GM21717 (cell line): ENCODE measurements at regions not wholly inside any gene's neighbourhood (a gene's known extent, or its start where the extent isn't known, plus 50 kb on each side); places are given as distances from the start of the nearest gene placed in this dataset.

Source experiments
- ATAC-seq: cut with Tn5 transposase; IDR thresholded peaks from one replicate; pipeline ENCODE4 v1.9.1; 2021; ENCODE audit warnings: mild to moderate bottlenecking, moderate library complexity; ENCODE audit not compliant: unreplicated experiment

DNA sequence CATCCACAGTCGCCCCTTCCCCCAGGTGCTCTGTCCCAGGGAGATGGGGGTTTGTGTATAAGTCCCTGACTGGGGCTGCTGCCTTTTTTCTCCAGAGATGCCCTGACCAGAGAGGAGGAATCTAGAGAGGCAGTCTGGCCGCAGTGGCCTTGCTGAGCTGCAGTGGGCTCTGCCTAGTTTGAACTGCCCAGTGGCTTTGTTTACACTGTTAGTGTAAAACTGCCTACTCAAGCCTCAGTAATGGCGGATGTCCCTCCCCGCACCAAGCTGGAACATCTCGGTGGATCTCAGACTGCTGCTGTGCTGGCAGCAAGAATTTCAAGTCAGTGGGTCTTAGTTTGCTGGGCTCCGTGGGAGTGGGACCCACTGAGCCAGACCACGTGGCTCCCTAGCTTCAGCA, 102.6 kb upstream of the GIMD1 start:
- ATAC-seq = no peak

DNA sequence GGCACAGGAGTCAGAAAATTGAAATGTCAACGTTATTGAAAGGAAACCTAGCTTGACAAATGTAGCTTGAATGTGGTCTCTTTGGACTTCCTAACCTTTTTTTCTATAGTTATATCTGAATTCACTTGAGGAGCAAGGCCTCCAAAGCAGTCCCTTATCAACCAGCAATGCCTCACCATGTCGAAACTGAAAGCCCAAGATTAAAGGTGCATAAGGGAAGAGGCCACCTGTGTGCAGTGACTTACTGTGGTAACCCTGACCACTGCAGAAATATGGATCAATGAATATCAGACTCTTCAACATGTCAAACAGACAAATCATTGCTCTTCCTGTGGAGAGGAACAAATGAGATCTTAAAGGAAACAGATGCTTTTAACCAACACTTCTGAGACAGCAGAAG, 95.0 kb upstream of the GIMD1 start:
- ATAC-seq = no peak

DNA sequence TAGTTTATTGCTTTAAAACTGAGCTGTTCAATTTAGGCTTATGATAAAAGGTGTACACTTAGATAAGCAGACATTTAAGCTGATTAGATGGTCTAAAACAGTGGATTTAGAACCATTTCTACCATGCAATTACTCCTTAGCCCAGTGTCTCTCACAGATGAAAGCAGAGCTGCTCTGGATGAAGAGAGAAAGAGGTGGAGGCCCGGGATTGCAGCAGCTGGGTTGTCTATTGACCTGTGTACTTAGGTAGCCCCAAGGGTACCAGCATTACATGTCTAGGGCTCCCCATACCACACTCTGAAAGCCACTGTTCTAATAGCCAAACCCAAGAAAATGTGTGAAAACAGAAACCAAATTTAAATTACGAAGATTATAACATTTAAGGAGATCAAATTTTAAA, 86.0 kb upstream of the GIMD1 start:
- no peak for ATAC-seq

DNA sequence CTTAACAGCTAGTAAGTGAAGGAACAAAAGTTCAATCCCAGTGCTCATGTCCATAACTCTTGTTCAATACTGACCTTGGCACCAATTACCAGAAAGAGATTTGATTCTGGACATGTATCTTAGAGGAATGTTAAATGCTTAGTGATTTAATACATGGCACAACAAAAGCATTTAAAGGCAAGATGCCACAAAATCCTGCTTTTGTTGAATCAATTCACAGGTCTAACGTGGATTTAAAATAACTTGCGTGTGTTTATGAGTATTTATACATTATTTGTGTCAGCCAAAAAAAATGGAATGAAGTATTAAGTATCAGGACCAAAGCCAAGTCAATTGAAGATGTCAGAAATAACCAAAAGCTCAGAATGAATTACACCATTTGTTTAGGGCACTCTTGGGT, 85.4 kb upstream of the GIMD1 start:
- no peak for ATAC-seq

DNA sequence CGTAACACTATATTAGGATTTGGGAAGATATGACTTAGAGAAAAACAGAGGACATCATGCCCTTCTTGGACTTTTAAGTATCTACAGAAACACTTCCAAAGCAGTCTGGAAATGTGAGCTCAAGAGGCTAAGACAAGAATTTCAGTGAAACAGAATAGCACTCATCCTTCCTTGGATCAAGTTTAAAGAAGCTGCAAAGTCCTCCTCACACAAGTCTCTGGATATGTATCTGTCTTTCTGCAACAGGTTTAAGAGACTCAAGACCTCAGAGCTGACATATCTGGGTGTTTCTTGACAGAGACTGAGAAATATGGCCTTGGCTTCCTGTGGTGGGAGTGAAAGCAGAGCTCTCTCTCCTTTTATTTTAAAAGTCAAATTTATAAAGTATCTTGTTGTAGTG, 82.5 kb upstream of the GIMD1 start:
- ATAC-seq = no peak

DNA sequence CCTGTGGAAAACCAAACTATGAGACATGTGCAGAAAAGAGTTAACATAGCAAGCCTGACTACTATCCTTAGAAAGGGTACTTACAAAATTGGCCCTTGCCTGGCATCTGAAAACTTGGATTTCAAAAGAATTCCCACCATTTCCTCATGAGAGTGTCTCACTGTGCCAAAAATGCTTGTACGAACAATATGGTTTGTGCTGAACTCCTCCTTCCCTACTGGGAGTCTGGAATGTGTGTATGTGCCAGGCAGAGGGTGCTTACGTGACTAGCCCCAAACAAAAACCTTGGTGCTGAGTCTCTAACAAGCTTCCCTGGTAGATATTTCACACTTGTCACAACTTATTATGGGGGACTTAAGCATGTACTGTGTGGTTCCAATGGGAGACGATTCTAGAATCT, 81.7 kb upstream of the GIMD1 start:
- no peak for ATAC-seq

DNA sequence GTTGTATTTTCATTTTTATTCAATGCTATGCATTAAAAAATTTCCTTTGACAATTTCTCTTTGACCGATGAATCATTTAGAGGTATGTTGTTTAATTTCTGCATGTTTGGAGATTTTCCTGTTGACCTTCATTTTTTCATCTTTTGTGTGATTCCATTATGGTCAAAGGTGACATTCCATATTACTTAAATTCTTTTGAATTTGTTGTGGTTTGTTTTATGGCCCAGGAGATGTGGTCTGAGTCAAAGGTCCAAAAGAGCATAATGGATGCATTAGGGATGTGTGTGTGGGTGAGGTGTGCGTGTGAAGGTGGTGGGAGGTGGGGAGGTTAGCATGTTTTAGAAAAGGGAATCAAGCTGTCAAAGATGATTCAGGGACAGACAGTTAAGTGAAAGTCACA, 76.0 kb upstream of the GIMD1 start:
- ATAC-seq = no peak

DNA sequence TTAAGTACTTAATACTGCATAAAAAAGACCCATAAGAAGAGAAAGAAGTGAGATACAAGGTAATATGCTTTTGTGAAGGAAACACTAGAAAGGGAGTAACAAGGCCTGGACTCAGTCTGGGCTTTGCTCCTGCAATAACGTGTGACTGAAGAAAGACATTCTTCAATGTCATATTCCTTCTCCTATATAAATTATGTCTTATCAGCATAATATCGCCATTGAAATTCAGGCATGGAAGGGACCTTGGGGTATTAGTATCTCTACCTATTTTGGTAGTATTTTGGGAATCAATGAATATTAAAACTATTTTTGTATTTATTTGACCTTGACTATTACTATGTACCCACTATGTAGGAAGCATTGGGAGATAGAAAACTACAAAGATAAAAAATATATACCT, 62.2 kb upstream of the GIMD1 start:
- no peak for ATAC-seq

DNA sequence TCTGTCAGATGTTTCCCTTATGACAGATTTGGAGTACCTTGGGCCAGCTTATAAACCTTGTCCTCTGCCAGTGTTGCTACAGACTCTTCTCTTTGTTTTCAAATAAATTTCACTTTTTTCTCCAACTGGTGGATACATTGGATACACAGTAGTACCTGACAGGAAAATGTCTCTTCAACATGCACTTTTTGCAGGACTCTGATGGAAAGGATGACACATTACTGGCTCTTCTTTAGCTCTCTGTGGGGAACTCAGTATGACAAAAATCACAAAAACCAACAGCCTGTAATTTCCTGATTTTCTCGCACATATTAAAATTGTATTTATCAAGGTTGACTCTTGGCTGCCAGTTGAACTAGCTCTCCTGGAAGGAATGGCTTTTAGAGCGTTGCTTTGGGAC, 61.3 kb upstream of the GIMD1 start:
- no peak for ATAC-seq

DNA sequence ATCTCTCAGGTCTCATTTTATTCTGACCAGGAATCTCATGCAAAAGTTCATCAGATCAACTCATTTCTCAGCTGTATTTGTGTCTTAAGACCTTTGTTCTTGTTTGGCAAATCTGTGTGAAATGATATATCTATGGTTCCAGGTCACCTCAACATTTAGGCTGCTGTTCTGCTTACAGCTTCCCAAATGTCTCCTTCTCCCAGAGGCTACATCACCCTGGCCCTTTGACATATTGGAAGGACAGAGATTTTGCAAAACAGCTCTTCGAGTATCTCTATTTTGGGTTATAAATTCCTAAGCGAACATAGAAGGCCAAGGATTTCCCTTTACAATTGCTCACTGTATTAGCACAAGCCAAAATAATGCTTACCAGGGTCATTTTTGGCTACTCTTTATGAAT, 57.5 kb upstream of the GIMD1 start:
- ATAC-seq = no peak

DNA sequence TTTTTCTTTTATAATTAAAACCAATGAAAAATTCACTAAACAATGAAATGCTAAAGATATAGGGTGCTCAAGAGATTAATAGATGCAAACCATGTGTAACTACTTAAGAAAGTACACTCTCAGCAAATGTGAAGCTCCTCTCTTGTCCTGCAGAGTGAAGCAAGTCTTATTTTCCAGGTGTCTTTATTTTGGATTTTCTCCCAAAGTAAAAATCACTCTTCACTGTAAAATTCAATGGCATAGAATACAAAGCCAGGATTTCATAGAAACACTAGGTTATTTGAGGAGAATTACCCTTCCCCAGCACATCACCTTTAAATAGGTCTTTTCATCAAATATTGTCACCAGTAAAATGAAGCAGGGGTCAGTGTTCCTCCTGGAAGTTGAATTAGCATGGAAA, 57.0 kb upstream of the GIMD1 start:
- no peak for ATAC-seq

DNA sequence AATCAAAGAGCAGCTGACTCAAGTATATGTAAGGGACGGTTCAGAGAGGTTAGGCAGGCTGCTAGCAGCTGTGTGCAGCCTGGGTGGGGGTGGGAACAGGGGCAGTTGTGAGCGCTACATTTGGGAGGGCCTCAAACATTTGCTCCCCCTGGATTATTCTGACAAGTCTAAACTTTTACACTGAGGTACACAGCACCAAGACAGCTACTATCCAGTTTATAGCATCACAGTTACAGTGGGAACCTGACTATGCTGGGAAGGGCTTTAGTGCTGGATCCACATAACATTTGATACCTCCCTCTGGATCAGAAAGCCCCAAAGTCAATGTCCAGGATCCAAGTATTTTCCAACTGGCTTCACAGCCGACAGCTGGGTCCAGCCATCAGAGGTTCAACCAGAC, 55.8 kb upstream of the GIMD1 start:
- no peak for ATAC-seq

DNA sequence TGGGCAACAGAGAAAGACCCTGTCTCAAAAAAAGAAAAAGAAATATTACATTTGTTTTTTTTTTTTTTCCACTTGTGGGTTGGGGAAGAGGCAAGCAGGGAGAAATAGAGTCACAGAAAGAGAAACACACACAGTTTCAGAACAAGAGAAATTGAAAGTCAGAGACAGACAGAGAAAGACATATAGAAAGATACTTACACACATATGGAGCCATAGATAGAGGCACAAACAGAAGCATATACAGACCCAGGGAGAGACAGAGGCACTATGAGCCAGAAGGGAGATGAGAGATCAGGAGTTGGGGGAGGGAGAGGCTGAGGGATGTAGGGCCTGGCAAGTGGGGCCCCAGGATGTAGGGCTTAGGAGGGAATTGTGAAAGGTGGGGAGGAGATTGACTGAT, 55.2 kb upstream of the GIMD1 start:
- ATAC-seq = no peak

DNA sequence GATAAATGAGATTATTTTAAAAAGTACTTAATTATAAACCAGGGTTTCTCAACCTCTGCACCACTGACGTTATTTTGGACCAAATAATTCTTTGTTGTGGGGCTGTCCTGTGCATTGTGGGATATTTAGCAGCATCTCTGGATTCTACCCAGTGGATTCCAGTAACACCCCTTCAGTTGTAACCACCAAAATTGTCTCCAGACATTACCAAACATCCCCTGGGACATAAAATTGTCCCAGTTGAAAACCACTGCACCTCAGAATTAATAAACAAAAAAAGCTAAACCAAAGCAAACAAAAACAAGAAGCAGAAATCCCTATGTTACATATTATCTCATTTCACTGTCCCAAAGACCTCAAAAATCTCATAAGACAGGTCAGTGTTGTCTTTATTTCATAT, 54.2 kb upstream of the GIMD1 start:
- ATAC-seq = no peak

DNA sequence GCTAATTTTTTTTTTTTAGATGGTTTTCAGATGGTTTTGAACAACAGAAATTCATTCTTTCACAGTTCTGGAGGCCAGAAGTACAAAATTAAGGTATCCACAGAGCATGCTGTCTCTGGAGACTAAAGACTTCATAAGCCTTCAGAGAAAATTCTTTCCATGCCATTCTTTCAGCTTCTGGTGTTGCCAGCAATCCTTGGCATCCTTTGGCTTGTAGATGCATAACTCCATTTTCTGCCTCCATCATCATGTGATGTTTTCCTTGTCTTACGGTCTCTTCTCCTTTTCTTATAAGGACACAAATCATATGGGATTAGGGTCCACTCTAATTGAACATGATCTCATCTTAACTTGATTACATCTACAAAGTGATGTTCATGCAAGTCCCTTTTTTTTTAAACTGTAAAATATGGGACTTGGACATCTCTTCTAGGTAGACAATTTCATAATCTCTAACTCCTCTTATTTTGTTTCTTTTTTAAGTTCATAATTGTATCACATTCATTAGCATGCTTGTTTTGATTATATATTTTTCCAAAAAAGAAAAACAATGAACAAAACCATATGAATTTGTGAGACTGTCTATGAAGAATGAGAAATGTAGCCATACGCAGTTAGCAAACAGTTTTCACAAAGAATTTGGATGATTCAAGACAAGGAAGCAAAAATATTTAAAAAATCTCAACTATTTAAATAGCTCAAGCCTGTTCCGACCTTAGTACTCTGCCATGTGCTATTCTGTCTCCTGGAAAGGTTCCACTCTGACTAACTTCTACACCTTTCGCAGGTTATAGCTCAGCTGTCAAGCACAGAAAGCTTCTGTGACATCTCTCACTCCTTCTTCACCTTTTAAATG, 53.1 kb upstream of the GIMD1 start:
- no peak for ATAC-seq

DNA sequence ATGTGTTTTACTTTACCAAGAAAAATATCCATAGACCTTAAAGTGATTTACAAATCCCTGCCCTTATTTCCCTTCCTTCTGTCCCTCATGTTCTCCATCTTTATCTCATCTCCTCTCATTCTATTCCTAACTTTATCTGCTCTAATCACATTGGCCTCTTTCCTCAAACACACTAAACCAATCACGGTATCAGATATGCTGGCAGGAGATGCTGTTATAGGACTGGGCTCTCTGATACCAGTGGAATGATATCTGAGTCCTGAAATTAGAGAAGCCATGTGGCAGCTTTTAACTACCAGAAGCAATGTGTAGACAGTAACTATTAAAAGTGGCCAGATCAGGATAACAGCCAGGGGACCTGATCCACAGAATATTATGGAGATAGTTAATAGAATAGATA, 49.9 kb upstream of the GIMD1 start:
- no peak for ATAC-seq
